ENCODE measurements at regions not wholly inside any gene's neighbourhood (a gene's known extent, or its start where the extent isn't known, plus 50 kb on each side); places are given as distances from the start of the nearest gene placed in this dataset.

DNA sequence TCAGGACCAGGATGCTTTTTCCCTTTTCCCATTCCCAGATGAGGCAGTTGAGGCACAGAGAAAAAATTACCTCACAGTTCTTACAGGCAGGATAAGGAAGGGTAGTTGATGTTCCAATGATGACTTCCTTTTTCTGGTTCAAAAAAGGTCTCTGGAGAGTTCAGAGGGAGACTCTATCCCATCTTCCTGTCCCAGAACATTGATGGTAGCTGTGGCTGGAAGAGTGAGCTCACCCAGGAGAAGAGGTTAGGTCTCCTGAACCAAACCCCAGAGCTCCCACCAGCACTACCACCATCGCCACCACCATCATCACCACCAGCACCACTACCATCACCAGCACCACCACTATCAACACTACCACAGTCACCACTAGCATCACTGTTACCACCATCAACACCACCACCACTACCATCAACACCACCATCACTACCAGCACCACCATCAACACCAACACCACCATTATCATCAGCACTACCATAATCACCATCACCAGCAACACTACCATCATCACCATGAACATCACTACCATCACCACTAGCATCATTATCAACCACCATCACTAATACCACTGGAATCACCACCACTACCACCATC, 105.5 kb upstream of the RUNX3 start:
- no peak for DNase-seq (ENCODE audit: low spot score)

DNA sequence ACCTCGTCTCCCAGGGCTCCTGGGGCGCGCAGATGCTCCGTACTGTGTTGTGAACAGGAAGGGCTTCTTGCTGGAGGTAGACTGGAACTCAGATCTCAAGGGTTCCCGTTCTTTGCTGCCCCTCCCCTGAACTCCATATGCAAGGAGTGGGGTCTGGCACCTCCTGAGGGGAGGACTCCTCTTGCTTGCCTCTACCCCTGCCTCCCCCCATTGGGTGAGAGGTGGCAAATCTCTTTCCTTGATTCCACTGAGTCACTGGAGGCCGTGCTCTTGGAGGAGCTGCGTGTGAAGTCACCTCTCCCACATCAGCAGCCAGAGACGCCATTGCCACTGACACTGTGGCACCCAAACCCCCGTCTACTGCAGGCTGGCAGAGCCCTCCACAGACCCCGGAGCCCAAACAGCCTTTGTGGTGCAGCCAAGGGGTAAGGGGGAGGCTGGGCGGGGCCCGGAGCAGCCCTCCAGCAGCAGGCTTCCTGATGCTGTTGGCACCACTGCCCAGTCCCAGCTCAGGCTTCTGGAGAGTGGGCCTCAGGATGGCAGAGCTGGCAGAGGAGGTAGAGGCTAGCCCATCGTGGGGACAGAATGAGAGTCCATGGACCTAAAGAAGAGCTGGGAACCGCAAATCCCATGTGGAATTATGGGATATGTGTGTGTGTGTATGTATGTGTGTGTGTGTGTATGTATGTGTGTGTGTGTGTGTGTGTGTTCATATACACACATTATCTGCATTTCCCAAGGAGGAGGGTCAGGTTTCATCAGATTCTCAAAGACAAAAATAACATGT, 104.9 kb upstream of the RUNX3 start:
- no peak for DNase-seq (ENCODE audit: low spot score)

DNA sequence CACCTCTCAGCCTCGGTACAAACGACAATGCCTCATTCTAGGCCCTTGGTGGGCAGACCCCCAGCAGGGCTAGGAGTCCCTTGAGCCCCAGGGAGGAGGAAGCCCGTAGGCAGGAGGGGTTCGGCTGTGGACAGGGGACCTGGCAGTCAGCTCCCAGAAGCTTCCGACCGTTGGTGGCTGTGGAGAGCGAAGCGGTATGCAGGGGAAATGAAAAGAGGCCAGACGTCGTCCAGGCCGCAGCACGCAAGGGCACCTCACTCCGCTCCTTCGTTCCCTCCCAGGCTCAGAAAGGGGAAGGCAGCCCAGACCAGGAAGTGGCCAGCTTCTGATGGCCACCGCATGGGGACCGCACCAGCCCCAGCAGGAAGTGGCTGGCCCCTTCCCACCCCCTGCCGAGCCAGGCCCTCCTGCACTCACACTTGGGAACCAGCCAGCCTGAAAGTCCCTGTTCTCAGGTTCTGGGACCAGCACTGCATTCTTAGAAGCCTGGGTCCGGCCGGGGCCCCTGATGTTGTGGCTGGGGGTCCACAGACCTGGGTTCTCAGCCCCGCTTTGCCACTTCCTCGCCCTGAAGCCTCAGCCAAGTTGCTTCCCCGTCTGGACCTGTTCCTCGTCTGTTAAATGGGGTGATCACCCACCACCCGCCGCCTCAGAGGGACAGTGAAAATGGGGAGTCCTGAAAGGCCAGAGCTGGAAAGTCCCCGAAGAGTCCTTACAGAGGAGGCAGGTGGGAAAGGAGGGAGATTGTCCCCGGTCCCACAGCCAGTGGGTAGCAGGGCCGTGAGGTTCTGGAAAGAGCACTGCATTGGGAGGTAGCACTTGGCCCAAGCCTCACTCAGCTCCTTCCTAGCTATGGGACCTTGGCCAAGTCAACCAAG, 104.0 kb upstream of the RUNX3 start:
- no peak for DNase-seq (ENCODE audit: low spot score)

DNA sequence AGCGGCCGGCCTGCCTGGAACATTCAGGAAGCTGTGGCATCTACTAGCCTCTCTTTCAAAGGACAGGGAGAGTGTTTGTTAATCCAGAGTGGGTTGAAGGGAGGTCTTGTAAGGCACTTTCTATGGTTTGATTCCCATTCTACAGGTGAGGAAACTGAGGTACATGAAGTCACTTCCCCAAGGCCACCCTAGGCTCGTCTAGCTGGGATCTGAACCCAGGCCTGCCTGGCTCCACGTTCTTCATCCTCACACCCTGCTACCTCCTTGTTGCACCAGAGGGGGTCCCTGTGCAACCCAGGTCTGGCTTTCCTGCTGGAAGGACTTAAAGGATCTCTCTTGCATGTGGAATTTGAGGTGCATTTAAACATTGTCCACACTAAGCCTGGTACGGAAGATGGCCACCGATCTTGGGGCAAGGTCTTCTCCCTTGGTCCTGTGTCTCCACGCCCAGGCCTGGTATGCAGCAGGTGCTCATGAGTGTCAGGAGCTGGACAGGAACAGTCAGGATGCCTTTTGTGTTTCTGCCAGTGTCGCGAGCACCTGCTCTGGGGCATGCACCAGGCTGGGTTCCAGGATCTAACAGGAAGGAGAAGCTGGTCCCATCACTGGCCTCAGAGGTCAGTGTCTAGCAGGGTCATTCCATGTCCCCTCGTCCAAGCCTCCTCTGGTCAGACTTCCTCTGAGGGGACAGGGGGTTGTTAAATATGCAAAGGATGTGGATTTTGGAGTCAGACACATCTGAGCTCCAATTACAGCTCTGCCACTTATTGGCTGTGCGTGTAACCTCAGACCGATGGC, 103.2 kb upstream of the RUNX3 start:
- no peak for DNase-seq (ENCODE audit: low spot score)

DNA sequence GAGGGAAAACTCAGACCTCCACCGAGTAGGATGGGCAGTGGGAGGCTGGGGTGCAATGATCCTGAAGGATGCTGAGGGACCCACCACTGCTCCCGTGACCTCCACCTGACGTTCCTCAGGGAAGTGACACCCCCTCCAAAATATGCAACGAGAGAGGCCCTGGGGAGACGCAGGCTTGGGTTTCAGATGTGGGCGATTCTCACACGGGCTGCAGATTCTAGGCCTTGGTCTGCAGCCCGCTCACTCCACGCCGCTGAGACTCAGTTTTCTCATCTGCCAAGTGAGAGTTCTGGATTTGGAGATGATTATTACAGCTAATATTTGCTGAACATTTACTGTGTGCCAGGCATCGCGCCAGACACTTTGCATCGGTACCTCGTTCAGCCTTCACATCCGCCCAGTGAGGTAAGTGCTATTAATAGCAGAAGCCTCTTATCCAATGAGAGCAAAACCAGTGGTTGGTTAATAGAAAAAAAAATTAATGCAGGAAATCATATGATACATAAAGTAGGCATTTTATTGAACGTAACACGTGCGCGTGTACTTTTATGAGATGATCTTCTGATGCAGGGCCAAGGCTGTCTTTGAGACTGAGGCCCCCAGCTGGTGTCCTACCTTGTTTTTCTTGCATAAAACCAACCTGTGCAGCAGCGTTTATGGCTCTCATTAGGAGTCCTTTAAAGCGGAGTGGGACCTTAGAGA, 102.0 kb upstream of the RUNX3 start:
- DNase-seq (ENCODE audit: low spot score) = no peak

DNA sequence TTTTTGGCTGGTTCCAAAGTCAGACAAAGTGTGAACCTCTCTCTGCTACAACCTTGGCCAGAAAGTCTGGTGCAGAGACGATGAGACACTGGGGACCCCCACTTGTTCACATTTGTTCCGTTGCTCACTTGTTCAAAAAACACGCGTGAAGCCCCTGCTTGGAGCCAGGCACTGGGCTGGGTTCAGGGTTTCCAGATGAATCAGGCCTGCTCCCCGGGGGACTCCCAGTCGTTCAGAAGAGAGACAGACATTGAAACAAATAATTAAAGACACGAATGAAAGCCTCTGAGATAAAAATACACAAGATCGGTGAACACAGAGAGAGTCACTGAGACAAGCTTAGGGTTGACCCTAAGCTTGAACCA, 101.5 kb upstream of the RUNX3 start:
- DNase-seq (ENCODE audit: low spot score) = no peak

DNA sequence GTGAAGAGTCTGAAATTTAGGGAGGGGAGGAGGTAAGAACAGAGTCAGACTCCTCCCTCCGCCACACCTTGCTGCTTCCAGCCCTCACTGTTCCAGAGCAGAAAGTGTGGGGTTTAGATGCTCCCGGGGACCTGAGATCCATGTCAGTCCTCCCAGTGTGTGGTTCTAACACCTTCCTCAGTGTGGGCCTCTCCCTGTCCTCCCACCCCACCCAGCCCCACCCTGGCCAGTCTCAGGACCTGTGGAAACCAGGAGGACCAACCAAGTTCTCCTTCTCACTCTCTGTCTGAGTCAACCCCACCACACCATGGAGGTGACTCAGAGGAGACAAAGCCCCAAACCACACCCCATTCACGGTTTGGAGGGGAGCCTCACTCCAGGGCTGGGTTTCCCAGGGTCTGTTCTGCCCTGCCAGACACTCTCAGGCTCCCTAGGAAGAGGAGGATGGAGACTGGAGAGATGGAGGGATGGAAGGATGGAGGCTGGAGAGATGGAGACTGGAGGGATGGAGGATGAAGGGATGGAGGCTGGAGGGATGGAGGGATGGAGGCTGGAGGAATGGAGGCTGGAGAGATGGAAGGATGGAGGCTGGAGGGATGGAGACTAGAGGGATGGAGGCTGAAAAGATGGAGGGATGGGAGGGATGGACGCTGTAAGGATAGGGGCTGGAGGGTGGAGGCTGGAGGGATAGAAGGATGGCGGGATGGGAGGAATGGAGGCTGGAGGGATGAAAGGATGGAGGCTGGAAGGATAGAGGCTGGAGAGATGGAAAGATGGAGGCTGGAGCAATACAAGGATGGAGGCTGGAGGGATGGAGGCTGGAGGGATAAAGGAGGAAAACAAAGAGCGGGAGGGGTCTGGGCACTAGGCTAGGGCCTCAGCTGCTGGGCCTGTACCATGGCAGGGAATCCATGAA, 100.9 kb upstream of the RUNX3 start:
- DNase-seq (ENCODE audit: low spot score) = no peak

DNA sequence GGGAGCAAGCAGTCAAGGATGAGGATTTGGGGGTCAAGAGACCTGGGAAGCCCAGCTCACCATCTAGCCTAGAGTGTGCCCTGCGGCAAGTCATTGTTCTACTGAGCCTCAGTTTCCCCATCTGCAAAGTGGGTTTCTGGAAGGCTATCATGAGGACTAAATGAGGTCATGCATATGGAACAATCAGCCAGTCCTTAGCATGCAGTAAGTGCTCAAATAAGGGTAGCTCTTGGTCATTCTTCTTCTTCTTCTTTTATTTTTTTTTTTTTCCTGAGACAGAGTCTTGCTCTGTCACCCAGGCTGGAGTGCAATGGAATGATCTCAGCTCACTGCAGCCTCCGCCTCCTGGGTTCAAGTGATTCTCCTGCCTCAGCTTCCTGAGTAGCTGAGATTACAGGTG, 99.9 kb upstream of the RUNX3 start:
- no peak for DNase-seq (ENCODE audit: low spot score)

DNA sequence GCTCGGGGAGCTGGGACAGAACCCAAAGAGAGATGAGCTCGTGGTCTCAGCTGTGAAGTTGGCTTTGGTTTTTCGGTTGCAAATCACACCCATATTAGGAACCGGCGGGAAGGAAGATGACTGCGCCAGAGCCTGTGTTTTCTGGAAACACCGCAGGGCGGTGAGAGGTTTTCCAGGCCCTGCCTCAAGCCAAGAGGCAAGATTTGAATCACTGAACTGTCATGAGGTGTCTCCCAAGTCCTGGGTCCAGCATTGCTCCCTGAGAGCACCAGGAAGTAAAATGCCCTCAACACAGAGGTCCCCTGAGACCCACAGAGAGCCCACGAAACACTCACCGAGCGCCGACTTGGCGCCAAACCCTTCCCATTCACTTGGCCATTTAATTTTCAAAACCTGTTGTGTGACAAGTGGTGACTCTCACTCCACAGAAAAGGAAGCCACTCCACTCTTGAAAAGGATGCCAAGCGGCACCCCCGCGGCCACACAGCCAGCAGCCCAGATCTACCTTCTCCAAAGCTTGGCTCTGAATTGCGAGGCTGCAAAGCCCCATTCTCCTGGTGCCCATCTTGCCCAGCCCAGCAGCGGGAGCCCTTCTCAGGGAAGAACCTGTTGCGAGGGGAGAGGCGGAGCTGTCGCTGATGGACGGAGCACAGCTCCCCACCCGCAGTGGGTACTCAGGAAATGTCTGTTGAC, 99.0 kb upstream of the RUNX3 start:
- no peak for DNase-seq (ENCODE audit: low spot score)

DNA sequence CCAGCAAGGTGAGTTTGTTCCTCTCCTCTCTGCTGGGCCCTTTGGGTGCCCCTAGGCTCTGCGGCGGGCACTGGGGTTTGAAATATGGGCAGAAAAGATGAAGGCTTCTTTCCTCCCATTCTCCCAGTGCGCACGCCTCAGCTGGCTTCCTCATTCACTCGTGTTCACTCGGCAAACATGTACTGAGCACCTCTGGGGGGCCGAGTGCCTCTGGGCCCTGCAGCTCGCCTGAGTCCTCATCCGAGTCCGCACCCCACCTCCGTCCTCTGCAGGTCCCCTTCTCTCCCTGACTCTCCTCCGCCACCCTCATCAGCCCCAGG, 98.5 kb upstream of the RUNX3 start:
- DNase-seq (ENCODE audit: low spot score) = no peak

DNA sequence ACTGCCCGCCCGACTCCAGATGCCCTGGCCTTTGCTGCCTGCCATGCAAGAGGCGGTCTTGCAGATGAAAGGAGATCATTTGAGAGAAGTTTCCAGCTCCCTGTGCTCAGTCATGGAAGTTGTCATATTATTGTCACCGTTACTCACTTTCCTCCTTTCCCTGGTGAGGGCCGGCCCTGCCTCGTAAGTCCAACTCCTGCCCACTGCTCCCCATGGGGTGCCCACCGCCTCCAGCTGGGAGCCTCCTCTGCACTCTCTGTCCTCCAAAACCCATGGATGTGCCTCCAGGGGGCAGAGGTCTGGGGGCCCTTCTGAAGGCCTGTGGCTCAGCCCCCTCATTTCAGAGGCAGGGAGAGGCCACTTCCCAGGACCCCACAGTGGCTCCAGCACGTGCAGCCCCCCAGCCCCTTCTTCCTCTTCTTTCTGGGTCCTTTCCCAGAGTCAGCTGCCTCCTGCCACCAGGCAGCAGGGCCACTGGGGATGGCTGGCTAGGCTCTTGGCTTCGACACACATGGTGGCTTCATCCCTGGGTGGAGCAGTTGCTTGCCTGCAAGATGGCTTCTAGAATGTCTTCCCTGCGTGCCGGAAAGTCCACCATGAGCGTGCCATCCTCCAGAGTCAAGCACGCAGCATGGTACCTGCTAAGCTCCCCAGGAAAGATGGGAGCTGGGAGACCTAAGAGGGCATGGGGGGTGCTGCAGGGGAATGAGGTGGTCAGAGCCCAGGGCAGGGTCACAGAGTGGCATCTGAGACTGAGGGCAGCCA, 97.9 kb upstream of the RUNX3 start:
- DNase-seq (ENCODE audit: low spot score) = no peak

DNA sequence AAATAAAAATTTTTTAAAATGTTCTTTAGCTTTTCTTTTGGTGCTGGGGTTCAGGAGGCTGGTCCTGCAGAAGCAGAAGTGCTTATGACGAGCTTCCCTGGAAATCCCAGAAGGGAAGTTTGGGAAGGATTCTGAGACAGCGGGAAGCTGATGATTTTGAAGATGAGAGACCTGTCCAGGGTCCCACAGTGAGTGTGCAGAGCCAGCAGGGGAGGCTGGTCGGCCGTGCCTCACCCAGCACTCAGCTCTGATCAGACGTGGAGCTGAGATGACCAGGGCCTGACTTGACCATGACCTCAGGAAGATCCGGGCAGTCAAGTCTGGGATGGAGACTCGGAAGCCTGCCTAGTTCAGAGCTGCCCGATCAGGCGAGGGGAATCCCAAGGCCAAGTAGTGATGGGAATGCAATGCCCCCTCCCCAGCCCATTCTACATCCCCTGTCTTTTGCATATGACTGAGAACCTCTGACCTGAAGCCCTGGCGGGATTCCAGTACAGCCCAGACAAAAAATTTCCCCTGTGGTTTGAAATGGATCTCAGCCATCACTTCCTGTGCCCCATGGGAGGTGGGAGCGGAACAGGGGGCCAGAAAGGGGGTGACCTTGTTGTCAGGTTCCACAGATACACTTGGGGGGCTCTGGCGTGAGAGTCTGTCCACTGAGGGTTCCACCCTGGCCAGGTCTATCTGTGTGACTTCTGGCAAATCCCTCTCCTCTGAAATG, 96.8 kb upstream of the RUNX3 start:
- DNase-seq (ENCODE audit: low spot score) = no peak

DNA sequence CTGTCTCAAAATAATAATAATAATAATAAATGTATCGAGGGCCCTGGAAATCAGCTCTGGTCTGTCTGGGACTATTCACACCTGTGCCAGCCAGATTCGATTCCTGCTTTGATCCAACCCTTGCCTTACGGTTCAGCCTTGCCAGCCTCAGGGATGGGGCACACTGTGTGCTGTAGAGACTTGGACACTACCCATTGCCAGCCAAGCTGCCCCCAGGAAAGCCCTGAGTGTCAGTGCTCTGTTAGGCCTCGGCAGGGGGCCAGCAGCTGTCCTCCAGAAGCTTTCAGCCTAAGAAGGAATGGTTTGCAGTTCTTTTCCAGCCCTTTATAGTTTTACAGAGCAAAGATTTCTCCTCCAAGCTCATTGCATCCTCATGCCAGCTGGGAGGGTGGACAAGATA, 96.2 kb upstream of the RUNX3 start:
- no peak for DNase-seq (ENCODE audit: low spot score)

DNA sequence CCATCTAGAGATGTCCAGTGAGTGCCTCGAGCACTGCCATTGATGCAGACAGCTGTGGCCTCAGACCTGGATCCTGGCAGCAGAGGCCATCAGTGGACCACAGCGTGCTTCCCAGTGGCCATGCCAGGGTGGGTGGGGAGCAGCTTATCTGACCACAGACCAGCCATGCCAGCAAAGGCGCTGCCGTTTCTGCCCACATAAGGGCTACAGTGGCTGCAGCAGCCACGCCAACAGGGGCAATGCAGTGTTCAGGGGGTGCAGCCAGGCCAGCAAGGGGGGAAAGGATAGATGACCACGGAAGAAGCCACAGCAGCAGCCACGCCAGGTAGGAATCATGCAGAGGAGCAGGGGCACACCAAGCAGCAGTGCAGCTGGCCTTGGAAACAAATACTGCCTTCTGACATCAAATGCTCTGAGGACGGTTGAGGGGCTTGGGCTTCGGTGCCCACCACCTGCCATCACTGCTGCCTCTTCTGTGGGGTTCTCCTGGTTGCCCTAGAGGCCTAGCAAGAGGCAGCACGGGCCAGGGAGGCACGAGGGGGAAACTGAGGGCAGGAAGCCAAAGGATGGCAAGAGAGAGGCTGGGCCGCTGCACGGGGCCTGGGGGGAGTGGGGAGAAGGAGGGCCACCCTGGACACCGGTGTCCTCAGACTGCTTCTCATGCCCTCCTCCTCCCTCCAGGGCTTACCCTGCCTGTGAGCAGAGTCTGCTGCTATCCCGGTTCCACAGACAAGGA, 94.7 kb upstream of the RUNX3 start:
- DNase-seq (ENCODE audit: low spot score) = no peak

DNA sequence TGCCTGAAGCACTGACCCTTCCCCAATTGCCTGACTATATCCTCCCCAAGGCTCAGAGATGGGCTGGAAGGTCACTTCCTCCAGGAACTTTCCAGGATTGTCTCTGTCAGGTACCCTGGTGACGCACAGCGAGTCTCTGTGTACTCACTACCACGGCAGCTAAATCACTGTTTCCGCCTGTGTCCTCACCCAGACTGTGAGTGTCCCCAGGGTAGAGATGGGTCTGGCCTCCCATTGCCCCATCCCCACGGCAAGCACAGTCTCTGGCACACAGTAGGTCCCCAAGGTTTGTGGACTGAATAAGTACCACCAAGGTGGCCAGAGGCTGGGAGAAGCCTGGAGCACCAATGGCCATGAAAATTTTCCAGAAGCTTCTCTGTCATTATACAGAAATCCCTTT, 93.8 kb upstream of the RUNX3 start:
- DNase-seq (ENCODE audit: low spot score) = no peak

DNA sequence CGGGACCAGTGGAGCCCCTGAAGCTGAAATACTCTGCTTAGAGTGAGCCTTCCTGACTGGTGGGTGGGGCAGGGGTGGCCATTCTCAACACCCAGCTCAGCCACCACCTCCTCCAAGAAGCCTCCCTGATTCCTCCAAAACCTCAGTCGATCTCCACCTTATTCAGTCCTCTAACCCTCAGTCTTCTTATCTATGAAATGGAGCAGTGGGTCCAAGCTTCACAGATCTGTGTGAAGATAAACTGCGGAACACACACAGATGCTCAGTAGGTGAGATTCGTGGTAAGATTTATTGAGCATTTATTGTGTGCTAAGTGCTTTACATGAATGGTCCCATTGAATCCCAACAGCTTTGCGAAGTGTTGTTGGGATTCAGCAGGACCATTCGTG, 93.1 kb upstream of the RUNX3 start:
- DNase-seq (ENCODE audit: low spot score) = no peak

DNA sequence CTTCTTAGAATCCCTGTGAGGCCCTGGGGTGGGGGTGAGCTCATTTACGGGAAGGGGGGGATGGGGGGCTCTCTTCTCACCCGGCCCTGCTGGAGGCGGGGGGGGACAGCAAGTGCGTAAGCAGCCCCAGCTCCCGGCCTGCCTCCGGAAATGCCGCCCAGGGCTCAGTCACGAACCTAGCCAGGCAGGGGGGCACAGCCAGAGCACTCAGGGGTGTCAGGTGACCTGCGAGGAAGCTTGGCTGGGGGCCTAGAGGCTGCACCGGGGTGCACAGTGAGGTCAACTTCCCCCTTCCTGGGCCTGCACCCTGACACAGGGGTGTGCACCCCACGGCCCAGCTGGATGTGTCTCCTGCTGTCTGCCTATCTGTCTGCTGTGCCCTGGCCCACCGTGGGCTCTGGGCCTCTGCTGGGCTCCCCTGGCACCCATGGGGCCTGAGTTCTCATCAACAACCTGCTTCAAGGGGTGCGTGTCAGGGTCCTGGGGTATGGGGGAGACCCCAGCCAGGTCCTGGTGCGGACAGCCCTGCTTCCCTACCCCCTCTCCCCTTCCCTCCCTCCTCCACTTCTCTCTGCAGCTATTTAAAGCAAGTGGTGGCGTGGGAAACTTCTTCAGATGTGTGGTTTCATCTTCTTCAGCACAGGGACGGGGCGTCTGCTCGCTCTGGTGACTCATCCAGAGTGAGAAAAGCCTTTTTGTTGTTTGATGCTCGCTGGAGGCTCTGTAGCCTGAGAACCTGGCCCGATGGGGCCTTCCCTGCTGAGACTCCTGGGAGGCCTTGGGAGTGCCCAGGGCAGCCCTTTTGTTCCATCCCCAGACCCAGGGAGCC, 92.5 kb upstream of the RUNX3 start:
- DNase-seq (ENCODE audit: low spot score) = peak; percentile 5

Measured in cerebellar cortex (tissue), 1 donor.